ENCODE measurements at regions not wholly inside any gene's neighbourhood (a gene's known extent, or its start where the extent isn't known, plus 50 kb on each side); places are given as distances from the start of the nearest gene placed in this dataset.

GRCh38 chr6:9914951-9915350 is 499.9 kb downstream of the TFAP2A start:
- Histone ChIP-seq H3K9me3 (replicated peaks) (no peaks in the 10 kb centered on the region), H3K4me3 (no peak overlapping the region), H3K27me3 (no peaks in the 10 kb centered on the region), H3K4me1 (no peaks in the 10 kb centered on the region), H3K27ac (no peak overlapping the region), H3K36me3 (no peaks in the 10 kb centered on the region)
- DNase-seq: no peak

DNA sequence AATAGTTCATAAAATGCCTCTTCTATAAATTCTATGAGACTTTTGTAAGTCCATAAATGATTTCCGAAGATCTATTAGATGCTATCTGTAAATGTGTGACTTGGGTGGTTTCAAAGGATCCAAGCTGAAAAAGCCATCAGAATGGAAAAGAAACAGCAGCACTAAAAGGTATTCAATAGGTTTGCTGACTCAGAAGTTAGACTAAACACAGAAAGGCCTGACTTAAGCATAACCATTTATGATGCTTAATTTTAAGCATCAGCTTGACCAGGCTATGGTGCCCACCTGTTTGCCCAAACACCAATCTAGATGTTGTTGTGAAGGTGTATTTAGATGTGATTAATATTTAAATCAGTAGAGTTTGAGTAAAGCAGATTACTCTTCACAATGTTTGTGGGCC is 513.5 kb downstream of the TFAP2A start:
- H3K27me3 ChIP-seq: no peaks in the 10 kb centered on the region
- no peaks in the 10 kb centered on the region for H3K36me3 ChIP-seq
- H3K27ac ChIP-seq: no peak overlapping the region
- H3K4me1 ChIP-seq: no peaks in the 10 kb centered on the region
- no peak for DNase-seq
- no peak overlapping the region for H3K4me3 ChIP-seq
- no peaks in the 10 kb centered on the region for H3K9me3 ChIP-seq (replicated peaks)

DNA sequence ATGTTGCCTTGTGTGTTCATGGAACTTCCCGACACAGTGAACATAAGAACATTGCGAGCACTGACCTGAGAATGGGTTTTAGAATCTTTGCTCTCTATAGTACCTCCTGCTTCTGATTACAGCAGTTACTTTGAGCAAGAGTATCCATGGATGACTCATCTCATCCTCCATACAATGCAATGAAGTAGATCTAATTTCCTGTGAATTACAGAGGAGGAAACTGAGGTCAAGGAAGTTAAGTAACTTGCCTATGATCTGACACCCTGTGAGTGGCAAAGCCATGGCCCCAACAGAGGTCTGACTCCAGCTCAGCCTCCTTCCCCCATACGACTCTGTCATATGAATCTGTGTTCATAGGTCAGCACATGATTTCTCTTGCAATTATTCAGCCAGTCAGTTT is 518.1 kb downstream of the TFAP2A start:
- DNase-seq: no peak
- Histone ChIP-seq H3K27ac (no peak overlapping the region), H3K9me3 (replicated peaks) (no peaks in the 10 kb centered on the region), H3K4me3 (no peak overlapping the region), H3K36me3 (no peaks in the 10 kb centered on the region), H3K4me1 (no peaks in the 10 kb centered on the region), H3K27me3 (no peaks in the 10 kb centered on the region)

- Histone ChIP-seq H3K36me3 (no peaks in the 10 kb centered on the region), H3K27me3 (no peaks in the 10 kb centered on the region), H3K9me3 (replicated peaks) (no peaks in the 10 kb centered on the region), H3K27ac (no peak overlapping the region), H3K4me1 (no peaks in the 10 kb centered on the region), H3K4me3 (no peak overlapping the region)
- DNase-seq: no peak
Measured at GRCh38 chr6:9890893-9891292, 524.0 kb downstream of the TFAP2A start.

GRCh38 chr6:9890469-9890868 is 524.4 kb downstream of the TFAP2A start:
- Histone ChIP-seq H3K4me3 (no peak overlapping the region), H3K4me1 (no peaks in the 10 kb centered on the region), H3K9me3 (replicated peaks) (no peaks in the 10 kb centered on the region), H3K36me3 (no peaks in the 10 kb centered on the region), H3K27ac (no peak overlapping the region), H3K27me3 (no peaks in the 10 kb centered on the region)
- DNase-seq: no peak

DNA sequence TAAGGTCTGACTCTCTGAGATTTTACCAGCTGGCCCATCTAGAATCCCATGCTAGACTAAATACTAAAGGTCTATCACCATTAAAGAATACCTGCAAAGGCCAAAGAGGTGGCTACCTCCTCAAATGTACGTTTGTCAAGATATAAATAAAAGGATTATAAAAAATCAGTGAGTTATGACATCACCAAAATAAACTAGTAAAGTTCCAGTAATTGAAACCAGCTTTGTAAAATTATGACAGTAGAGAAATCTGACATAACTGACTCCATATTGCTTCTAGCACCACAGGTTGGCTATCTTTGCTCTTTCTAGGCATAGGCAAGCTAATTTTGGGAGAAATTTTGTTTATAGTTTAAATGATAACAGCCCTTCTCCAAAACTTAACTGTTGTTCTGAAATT is 536.3 kb downstream of the TFAP2A start:
- Histone ChIP-seq H3K27ac (no peak overlapping the region), H3K4me3 (no peak overlapping the region), H3K27me3 (no peaks in the 10 kb centered on the region), H3K9me3 (replicated peaks) (no peaks in the 10 kb centered on the region), H3K4me1 (no peaks in the 10 kb centered on the region), H3K36me3 (no peaks in the 10 kb centered on the region)
- DNase-seq: no peak

DNA sequence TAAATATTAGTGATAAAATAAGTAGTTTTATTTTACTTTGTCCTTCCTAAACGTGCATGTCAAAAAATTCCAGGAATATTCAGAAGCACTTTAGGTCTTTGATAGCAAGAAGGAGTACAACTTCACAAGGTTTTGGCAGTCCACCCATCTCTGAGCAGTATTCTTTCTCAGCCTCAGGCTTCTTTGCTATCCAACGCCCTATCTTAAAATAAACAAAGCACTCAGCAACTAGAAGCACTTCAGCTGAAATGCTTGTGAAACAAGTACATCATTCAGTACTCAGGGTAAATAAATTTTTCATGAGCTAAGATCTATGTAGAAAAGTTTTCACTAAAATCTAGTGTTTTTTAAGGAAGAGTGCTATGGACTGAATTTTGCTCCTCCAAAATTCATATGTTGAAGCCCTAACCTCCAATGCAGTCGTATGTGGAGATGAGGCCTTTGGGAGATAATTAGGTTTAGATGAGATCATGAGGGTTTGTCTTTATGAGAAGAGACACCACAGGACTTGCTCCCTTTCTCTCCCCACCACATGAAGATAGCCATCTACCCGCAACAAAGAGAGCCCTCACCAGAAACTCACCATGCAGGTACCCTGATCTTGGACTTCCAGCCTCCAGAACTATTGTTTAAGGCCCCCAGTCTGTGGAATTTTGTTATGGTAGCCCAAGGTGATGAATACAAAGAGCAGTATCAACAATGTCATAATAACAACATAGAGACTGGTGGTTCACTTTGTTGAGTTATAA is 539.1 kb downstream of the TFAP2A start:
- no peaks in the 10 kb centered on the region for H3K36me3 ChIP-seq
- H3K9me3 ChIP-seq (replicated peaks): no peaks in the 10 kb centered on the region
- peak in 1 of 2 experiments; percentile 1 for DNase-seq
- no peaks in the 10 kb centered on the region for H3K4me1 ChIP-seq
- H3K4me3 ChIP-seq: no peak overlapping the region
- H3K27me3 ChIP-seq: no peaks in the 10 kb centered on the region
- H3K27ac ChIP-seq: no peak overlapping the region

GRCh38 chr6:9862603-9863167 is 552.2 kb downstream of the TFAP2A start:
- Histone ChIP-seq H3K27me3 (no peaks in the 10 kb centered on the region), H3K4me1 (no peaks in the 10 kb centered on the region), H3K36me3 (no peaks in the 10 kb centered on the region), H3K9me3 (replicated peaks) (no peaks in the 10 kb centered on the region), H3K27ac (no peak overlapping the region), H3K4me3 (no peak overlapping the region)
- DNase-seq: no peak

DNA sequence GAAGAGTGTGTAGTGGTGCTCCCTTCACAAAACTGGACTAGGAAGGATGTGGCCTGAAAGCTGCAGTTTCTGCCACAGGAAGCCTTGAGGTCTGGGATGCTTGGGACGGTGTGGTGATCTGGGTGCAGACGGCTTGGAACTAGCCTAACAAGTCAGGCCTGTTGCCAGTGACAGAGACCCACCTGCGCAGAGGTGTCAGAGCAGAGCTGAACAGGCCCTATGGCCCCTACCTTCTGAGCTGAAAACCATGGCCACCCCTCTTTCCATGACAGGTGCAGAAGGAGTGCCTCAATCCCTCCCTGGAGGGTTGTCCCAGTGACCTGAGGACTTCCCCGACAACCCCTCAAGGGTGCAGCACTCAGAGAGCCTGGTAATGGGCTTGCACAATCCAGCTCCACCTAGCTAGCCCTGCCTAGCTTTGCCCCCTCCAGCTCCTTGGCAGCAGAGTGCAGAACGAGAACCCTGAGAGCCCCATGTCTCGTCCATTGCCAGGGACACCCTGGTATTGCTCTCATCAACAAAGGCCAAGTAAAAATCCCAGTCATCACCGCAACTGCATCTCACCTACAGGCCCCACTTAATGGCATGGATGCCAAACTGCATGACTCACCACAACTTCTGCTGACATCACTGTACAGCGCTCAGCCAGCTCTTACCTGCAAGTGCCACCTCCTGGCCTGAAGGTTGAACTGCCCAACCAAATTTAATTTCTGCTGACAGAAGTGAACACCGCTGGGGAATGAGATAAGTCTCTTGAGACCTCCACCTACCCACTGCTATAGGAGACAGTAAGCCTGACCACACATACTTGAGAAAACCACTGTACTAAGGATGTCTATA is 563.1 kb downstream of the TFAP2A start:
- Histone ChIP-seq H3K27ac (no peak overlapping the region), H3K27me3 (no peaks in the 10 kb centered on the region), H3K9me3 (replicated peaks) (no peaks in the 10 kb centered on the region), H3K4me1 (no peaks in the 10 kb centered on the region), H3K4me3 (no peak overlapping the region), H3K36me3 (no peaks in the 10 kb centered on the region)
- DNase-seq: peak; percentile 24 to 32

- no peak for DNase-seq
- Histone ChIP-seq H3K9me3 (replicated peaks) (no peaks in the 10 kb centered on the region), H3K4me1 (no peaks in the 10 kb centered on the region), H3K36me3 (no peaks in the 10 kb centered on the region), H3K27ac (no peak overlapping the region), H3K27me3 (no peaks in the 10 kb centered on the region), H3K4me3 (no peak overlapping the region)
Measured at GRCh38 chr6:9851006-9851405, 563.9 kb downstream of the TFAP2A start.

GRCh38 chr6:9848094-9848493 is 566.8 kb downstream of the TFAP2A start:
- no peak for DNase-seq
- Histone ChIP-seq H3K36me3 (no peaks in the 10 kb centered on the region), H3K27ac (no peak overlapping the region), H3K4me1 (no peaks in the 10 kb centered on the region), H3K4me3 (no peak overlapping the region), H3K9me3 (replicated peaks) (no peaks in the 10 kb centered on the region), H3K27me3 (no peaks in the 10 kb centered on the region)

GRCh38 chr6:9841886-9842725 is 572.8 kb downstream of the TFAP2A start:
- no peaks in the 10 kb centered on the region for H3K4me1 ChIP-seq
- no peaks in the 10 kb centered on the region for H3K36me3 ChIP-seq
- H3K27me3 ChIP-seq: no peaks in the 10 kb centered on the region
- no peak overlapping the region for H3K4me3 ChIP-seq
- H3K27ac ChIP-seq: no peak overlapping the region
- no peak for DNase-seq
- no peaks in the 10 kb centered on the region for H3K9me3 ChIP-seq (replicated peaks)

GRCh38 chr6:9834233-9834632 is 580.6 kb downstream of the TFAP2A start:
- DNase-seq: no peak
- Histone ChIP-seq H3K27ac (no peak overlapping the region), H3K36me3 (no peaks in the 10 kb centered on the region), H3K27me3 (no peaks in the 10 kb centered on the region), H3K9me3 (replicated peaks) (no peaks in the 10 kb centered on the region), H3K4me3 (no peak overlapping the region), H3K4me1 (no peaks in the 10 kb centered on the region)

DNA sequence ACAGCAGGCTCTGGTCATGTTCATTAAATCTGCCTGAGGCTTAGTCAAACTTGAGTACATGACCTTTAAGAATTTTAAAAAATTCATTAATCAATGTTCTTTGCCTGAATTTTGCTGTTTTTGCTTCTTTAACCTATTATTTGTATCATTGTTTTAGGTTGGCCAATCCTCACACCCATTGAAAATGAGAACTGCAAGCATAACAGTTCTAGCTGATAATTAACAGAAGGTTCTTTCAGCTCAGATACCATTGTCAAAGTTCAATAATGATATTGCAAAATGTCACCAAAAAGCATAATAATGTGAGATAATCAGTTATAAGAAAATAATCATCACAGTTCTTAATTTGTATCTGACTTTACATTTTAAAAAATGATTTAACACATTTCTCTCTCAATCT is 583.1 kb downstream of the TFAP2A start:
- no peak overlapping the region for H3K27ac ChIP-seq
- no peak for DNase-seq
- H3K9me3 ChIP-seq (replicated peaks): no peaks in the 10 kb centered on the region
- no peak overlapping the region for H3K4me3 ChIP-seq
- H3K36me3 ChIP-seq: no peaks in the 10 kb centered on the region
- no peaks in the 10 kb centered on the region for H3K4me1 ChIP-seq
- H3K27me3 ChIP-seq: no peaks in the 10 kb centered on the region

DNA sequence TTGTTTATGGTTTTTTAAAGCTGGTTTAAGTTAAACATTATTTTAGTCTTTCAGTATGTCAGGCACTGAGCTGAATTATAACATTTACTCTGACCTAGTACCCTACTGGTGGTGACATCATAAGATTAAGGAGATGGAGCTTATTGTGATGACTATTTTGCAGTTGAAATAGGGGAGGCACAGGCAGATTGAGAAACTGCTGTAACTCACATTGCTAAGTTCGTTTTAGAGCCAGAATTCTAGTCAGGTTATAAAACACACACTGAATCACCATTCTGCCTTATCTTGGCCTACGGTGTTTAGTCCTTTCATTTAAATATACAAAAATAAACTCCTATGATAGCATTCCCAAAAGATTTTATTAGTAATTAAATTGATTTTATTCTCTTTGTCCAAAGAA is 584.1 kb downstream of the TFAP2A start:
- Histone ChIP-seq H3K27ac (no peak overlapping the region), H3K4me1 (no peaks in the 10 kb centered on the region), H3K9me3 (replicated peaks) (no peaks in the 10 kb centered on the region), H3K36me3 (no peaks in the 10 kb centered on the region), H3K27me3 (no peaks in the 10 kb centered on the region), H3K4me3 (no peak overlapping the region)
- DNase-seq: no peak
